Mammary epithelial cell (primary cell): ENCODE measurements at regions not wholly inside any gene's neighbourhood (a gene's known extent, or its start where the extent isn't known, plus 50 kb on each side); places are given as distances from the start of the nearest gene placed in this dataset.

Experiments
- EZH2 ChIP-seq: IDR thresholded peaks from 2 replicates; pipeline ENCODE4 v1.6.1; 2012; ENCODE audit warnings: low read length, inconsistent platforms, borderline replicate concordance
- TF ChIP-seq, protein P1 (sequence below), 2 donors: IDR thresholded peaks in 1 of 2; conservative IDR thresholded peaks in 1 of 2; 2 replicates each; pipeline ENCODE4 v1.5.1; 2011 to 2012; ENCODE audit warnings: inconsistent platforms in 2 of 2, low read length in 2 of 2, mild to moderate bottlenecking in 2 of 2, control low read depth in 1 of 2, low read depth in 1 of 2; ENCODE audit not compliant: insufficient read depth in 1 of 2; ENCODE audit errors: extremely low read depth in 1 of 2

DNA sequence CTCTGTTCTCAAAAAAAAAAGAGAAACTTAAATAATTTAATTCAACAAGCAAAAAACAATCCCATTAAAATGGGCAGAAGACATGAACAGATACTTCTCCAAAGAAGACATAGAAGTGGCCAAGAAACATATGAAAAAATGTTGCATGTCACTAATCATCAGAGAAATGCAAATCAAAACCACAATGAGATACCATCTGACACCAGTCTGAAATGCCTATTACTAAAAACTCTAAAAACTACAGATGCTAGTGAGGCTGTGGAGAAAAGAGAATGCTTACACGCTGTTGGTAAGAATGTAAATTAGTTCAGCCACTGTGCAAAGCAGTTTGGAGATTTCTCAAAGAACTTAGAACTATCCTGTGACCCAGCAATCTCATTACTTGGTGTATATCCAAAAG, 382.9 kb downstream of the OTOL1 start:
- TF ChIP-seq, protein P1, sequence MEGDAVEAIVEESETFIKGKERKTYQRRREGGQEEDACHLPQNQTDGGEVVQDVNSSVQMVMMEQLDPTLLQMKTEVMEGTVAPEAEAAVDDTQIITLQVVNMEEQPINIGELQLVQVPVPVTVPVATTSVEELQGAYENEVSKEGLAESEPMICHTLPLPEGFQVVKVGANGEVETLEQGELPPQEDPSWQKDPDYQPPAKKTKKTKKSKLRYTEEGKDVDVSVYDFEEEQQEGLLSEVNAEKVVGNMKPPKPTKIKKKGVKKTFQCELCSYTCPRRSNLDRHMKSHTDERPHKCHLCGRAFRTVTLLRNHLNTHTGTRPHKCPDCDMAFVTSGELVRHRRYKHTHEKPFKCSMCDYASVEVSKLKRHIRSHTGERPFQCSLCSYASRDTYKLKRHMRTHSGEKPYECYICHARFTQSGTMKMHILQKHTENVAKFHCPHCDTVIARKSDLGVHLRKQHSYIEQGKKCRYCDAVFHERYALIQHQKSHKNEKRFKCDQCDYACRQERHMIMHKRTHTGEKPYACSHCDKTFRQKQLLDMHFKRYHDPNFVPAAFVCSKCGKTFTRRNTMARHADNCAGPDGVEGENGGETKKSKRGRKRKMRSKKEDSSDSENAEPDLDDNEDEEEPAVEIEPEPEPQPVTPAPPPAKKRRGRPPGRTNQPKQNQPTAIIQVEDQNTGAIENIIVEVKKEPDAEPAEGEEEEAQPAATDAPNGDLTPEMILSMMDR (conservative IDR thresholded peaks at IDR 0.05 in 1 of 2, IDR thresholded peaks at IDR 0.05 in 1 of 2; ENCODE audit: extremely low read depth in 1 of 2, insufficient read depth in 1 of 2, low read depth in 1 of 2, low read length in 2 of 2): no peak
- TF ChIP-seq EZH2: no peak
